ENCODE measurements at regions not wholly inside any gene's neighbourhood (a gene's known extent, or its start where the extent isn't known, plus 50 kb on each side); places are given as distances from the start of the nearest gene placed in this dataset.

GRCh38 chr7:46033592-46033991, 112.5 kb upstream of the IGFBP3 start:
- no peak overlapping the region for H3K4me3 ChIP-seq (ENCODE audit: low read length)
- DNase-seq (ENCODE audit: low read depth) = no peak
- no peak for TF ChIP-seq CTCF (conservative IDR thresholded peaks at IDR 0.05; ENCODE audit: low read depth, low read length)

- DNase-seq (ENCODE audit: low read depth) = no peak
- TF ChIP-seq CTCF (conservative IDR thresholded peaks at IDR 0.05; ENCODE audit: low read depth, low read length) = no peak
- no peak overlapping the region for H3K4me3 ChIP-seq (ENCODE audit: low read length)
Observed at GRCh38 chr7:46032942-46033341, 111.9 kb upstream of the IGFBP3 start.

- no peak for DNase-seq (ENCODE audit: low read depth)
- no peak for TF ChIP-seq CTCF (conservative IDR thresholded peaks at IDR 0.05; ENCODE audit: low read depth, low read length)
- no peak overlapping the region for H3K4me3 ChIP-seq (ENCODE audit: low read length)
Observed at GRCh38 chr7:46032353-46032752, 111.3 kb upstream of the IGFBP3 start.

GRCh38 chr7:46029111-46029704, 108.1 kb upstream of the IGFBP3 start:
- no peak for DNase-seq (ENCODE audit: low read depth)
- no peak for TF ChIP-seq CTCF (conservative IDR thresholded peaks at IDR 0.05; ENCODE audit: low read depth, low read length)
- H3K4me3 ChIP-seq (ENCODE audit: low read length) = no peak overlapping the region

GRCh38 chr7:46028246-46028645, 107.2 kb upstream of the IGFBP3 start:
- no peak for TF ChIP-seq CTCF (conservative IDR thresholded peaks at IDR 0.05; ENCODE audit: low read depth, low read length)
- no peak for DNase-seq (ENCODE audit: low read depth)
- no peak overlapping the region for H3K4me3 ChIP-seq (ENCODE audit: low read length)

- DNase-seq (ENCODE audit: low read depth) = no peak
- no peak for TF ChIP-seq CTCF (conservative IDR thresholded peaks at IDR 0.05; ENCODE audit: low read depth, low read length)
- H3K4me3 ChIP-seq (ENCODE audit: low read length) = no peak overlapping the region
Observed at GRCh38 chr7:46026741-46027140, 105.7 kb upstream of the IGFBP3 start.

- TF ChIP-seq CTCF (conservative IDR thresholded peaks at IDR 0.05; ENCODE audit: low read depth, low read length) = no peak
- no peak for DNase-seq (ENCODE audit: low read depth)
- no peak overlapping the region for H3K4me3 ChIP-seq (ENCODE audit: low read length)
Observed at GRCh38 chr7:46024263-46024916, 103.3 kb upstream of the IGFBP3 start.

All from retinal pigment epithelial cell (primary cell).